Dedifferentiated amniotic fluid mesenchymal stem cell (primary cell): ENCODE measurements at regions not wholly inside any gene's neighbourhood (a gene's known extent, or its start where the extent isn't known, plus 50 kb on each side); places are given as distances from the start of the nearest gene placed in this dataset.

Source experiments
- DNase-seq: peaks from one replicate; pipeline ENCODE4 v3.0.0-alpha.2; 2016; ENCODE audit errors: extremely low spot score

DNA sequence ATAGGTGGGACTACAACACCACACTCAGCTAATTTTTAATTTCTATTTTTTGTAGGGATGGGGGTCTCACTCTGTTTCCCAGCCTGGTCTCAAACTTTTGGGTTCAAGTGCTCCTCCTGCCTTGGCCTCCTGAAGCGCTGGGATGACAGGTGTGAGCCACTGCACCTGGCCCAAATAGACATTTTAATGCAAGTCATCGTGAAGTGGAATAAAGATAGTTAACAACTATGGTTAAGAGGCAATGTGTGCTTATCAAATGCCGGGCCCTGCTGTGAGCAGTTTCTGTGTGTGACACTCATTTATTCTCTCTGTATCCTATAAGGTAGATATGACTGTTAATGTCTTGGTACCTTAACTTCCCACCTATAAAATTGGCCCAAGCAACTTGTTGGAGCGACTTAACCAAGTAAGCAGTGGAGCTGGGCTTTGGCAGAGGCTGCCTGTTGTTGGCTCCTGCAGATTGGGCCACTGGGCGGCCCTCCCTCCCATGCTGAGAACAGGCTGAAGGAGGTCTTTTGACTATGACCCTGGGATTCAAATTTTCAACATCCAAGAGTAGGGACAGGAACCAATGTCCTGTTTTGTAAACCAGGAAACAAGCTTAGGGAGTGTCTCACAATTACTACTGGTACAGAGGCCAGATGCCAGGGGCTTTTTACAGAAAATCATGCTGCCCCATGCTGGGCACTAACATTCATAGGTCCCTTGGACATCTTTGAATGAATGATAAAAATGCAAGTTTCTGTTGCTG, 450.7 kb downstream of the TSHZ3 start:
- DNase-seq = no peak

DNA sequence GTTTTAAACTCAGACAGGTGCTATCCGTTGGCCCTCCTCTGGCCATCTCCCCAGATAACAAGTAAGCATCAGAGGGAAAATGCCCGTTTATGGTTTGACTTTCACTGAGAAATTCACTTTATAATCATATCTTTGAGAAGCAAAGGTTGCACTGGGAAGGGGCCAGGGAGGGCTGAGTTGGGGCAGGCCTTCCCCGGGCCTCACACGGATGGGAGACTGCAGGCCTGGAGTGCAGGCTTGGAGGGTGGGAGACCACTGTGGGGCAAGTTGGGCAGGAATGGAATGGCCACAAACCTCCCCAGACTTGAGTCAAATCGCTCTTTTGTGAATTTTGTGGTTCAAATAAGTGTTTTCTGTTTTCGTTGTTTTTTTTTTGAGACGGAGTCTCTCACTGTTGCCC, 451.7 kb downstream of the TSHZ3 start:
- no peak for DNase-seq

- no peak for DNase-seq
Measured at GRCh38 chr19:30897034-30897433, 452.2 kb downstream of the TSHZ3 start.

DNA sequence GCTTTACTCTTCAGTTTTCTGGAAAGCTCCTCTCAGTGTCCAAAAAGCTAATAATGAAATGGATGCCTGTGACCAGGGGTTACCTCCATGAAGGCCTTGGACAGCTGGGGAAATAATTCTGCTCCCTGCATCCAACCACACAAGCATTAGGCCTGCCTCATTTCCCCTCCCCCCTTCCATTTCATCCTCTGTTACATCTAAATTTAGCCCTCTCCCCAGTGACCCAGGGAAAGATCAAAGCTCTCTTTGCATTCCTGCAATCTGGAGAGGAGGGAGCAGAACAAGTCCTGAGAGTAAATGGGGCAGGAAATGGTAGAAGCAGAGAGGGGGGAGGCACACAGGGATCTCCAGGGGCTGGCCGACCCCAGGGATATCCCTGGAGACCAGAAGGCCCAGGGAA, 452.7 kb downstream of the TSHZ3 start:
- no peak for DNase-seq

- no peak for DNase-seq
Measured at GRCh38 chr19:30895946-30896345, 453.3 kb downstream of the TSHZ3 start.

DNA sequence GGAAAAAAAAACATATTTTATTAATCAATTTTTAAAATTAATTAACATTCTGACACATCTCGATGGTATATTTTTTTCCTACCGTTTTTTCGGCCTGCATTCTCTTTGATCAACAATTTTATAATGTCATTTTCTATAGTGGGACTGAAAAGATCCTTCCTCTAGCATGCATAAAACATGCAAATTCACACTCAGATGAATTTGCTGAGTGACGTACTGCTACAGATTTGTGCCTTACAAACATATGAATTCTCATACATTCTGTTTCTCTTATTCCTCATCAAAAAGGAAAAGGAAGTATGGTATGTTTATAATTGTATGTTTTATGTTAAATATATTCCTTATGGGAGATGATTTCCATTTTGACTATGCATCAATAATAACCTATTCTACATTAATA, 458.2 kb downstream of the TSHZ3 start:
- DNase-seq = no peak

DNA sequence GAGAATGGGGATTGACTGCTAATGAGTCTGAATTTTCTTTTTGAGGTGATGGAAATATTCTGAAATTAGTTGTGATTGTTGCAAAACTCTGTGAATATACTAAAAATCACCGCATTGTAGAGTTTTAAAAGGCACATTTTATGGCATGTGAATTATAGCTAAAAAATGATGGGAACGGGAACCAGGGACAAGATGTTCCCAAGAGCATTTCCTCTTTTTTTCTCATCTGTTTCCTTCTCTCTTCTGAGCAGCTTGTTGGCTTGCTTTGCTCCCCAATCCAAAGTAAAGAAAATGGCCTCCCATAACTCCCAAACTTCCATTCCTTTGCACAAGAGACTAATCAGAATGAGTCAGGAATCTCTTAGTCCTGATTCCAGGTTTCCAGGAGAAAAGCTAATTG, 459.2 kb downstream of the TSHZ3 start:
- DNase-seq = no peak

- DNase-seq = no peak
Measured at GRCh38 chr19:30888937-30889336, 460.3 kb downstream of the TSHZ3 start.

DNA sequence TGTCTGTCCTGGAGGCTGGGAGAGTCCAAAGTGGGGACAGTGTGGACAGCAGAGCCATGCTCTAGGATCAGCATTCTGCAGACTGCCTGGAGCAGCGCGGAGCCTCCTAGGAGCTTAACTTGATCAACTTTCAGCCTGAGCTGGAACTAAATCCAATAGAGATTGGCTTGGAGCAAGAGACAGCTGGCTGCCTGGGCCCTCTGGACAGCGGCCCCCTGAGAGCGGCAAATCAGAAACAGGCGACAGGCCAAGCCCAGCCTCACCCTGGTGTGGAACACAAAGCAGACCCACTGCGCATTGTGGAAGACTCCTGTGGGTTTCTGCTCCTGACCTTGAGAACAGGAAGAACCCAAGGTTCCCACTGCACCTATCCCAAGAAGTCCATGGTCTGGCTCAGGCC, 462.2 kb downstream of the TSHZ3 start:
- no peak for DNase-seq

GRCh38 chr19:30886222-30886621, 463.0 kb downstream of the TSHZ3 start:
- no peak for DNase-seq

- DNase-seq = no peak
Measured at GRCh38 chr19:30884146-30884812, 465.0 kb downstream of the TSHZ3 start.

- no peak for DNase-seq
Measured at GRCh38 chr19:30883071-30883470, 466.2 kb downstream of the TSHZ3 start.

GRCh38 chr19:30882411-30883005, 466.7 kb downstream of the TSHZ3 start:
- DNase-seq = no peak

- no peak for DNase-seq
Measured at GRCh38 chr19:30881930-30882329, 467.3 kb downstream of the TSHZ3 start.

DNA sequence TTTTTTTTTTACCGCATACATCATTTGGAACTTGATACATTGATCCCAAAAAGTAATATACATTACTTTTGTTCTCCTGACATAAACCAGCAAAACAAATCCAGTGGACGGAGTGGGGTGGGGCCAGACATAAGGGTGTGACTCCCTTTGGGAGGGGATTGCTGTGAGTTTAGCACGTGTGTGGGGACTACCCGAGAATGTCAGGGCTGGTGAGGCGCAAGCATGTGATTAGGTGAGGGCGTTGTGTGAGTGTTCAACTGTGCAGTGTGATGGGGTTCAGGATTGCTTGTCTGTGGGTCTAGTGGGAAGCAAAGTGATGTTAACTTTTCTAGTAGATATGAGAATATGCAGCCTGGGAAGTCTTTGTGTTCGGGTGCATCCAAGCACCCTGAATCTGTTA, 468.0 kb downstream of the TSHZ3 start:
- no peak for DNase-seq

DNA sequence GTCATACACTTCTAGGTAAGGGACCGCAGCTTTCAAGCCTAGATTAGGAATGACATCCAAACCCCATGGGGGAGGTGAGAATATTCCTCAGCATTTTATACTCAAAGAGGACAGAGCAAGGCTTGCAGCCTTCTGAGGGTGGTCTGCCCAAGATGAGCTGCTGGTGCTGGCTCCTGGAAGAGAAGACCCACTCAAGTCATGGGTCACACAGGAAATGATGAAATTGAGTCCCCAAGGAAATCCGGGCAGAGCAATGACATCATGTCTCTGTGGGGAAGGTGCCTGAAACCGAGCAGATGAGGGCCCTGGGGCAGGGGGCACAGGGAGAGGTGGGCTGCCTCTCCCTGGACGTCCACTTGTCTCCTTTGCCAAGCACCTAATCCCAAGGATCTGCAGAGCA, 468.7 kb downstream of the TSHZ3 start:
- no peak for DNase-seq

- DNase-seq = no peak
Measured at GRCh38 chr19:30880151-30880550, 469.1 kb downstream of the TSHZ3 start.

- no peak for DNase-seq
Measured at GRCh38 chr19:30879736-30880135, 469.5 kb downstream of the TSHZ3 start.

DNA sequence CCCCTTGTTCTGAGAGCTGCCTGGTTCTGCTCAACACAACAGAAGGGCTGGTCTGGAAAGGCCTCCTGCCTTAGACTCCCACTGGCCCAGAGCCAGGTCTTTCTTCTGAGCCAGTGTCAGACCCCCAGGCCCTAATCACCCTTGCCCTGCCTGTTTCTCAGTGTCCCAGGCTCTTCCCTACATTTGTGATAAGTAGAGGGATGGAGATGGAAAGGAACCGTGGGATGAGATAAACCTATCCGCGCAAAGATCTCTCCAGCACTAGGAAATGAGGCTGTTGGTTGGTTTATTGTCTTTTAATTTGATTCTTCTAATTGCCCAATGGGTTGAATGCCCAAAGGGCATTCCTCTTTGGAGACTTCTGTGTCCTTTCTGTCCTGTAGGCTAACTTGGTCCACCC, 470.0 kb downstream of the TSHZ3 start:
- no peak for DNase-seq

DNA sequence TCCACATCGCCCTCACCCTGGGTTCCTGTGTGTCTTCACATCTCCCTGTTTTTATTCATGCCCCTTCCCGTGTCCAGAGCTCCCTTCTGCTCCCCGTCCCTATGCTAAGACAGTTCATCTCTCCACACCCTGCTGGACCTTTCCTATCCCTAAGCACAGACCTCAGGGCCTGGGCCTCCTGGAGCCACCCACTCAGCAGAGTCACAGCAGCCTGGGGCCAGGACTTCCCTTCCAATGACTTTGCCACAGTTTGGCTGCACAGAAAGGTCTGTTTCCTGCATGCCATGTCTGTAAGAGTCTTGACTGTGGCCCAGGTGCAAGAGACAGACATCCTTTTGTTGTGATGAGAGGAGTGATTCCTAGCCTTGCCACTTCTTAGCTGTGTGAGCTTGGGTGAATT, 470.7 kb downstream of the TSHZ3 start:
- no peak for DNase-seq

DNA sequence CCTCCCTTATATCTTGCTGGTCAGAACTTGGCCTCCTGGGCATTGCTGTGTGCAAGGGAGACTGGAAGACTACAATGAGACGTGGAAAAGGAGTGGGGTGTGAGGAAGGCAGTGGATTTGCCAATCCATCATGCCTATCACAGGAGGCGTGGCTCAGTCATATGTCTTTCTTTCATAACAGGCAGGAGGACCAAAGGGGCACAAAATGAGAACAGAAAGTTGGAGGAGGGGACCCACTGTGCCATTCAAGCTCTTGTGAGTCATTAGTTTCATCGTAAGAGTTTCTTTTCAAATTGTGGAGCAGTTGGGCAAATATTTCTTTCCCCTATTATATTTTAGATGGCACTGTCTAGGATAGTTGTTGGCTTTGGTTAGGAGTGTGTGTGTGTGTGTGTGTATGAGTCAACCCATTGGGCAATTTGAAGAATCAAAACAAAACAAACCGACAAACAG, 471.5 kb downstream of the TSHZ3 start:
- no peak for DNase-seq

DNA sequence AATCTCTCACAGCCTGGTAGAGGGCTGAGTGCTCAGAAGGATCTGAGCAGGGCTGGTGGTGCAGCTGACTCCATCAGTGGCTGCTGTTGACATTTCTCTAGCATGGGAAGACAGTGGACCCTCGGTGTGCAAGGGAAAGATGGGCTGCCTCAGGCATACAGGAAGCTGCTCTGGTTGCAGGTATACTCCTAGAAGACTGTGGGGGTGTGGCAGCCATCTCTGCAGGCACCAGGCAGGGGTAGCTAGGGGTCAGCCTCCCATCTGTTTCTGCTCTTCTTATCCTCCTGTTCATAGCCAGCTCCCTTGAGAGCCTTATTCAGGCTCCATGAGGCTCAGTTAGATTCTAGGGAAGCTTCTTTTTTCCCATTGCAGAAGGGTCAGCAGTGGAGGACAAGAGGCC, 475.5 kb downstream of the TSHZ3 start:
- DNase-seq = no peak

GRCh38 chr19:30873003-30873402, 476.2 kb downstream of the TSHZ3 start:
- no peak for DNase-seq
